ENCODE measurements at regions not wholly inside any gene's neighbourhood (a gene's known extent, or its start where the extent isn't known, plus 50 kb on each side); places are given as distances from the start of the nearest gene placed in this dataset.

DNA sequence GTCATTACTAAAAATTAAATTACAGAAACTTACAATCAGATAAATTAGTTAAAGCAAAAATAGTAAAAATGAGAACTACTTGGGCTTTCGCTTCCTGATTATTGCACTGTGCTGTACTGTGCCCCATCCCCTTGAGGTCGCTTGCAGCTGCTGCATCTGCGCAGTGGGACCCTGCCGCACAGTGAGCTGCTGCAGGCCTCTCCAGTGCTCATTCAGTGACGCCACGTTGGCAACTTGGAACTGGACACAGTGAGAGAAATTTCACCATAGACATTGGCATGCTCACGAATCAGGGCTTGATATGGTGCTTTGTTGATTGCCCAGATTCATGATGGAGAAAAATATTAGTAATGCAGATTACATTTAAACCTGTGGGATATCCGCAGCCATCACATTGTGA is 290.8 kb upstream of the MYT1L start:
- TF ChIP-seq, protein P1, sequence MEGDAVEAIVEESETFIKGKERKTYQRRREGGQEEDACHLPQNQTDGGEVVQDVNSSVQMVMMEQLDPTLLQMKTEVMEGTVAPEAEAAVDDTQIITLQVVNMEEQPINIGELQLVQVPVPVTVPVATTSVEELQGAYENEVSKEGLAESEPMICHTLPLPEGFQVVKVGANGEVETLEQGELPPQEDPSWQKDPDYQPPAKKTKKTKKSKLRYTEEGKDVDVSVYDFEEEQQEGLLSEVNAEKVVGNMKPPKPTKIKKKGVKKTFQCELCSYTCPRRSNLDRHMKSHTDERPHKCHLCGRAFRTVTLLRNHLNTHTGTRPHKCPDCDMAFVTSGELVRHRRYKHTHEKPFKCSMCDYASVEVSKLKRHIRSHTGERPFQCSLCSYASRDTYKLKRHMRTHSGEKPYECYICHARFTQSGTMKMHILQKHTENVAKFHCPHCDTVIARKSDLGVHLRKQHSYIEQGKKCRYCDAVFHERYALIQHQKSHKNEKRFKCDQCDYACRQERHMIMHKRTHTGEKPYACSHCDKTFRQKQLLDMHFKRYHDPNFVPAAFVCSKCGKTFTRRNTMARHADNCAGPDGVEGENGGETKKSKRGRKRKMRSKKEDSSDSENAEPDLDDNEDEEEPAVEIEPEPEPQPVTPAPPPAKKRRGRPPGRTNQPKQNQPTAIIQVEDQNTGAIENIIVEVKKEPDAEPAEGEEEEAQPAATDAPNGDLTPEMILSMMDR (IDR thresholded peaks at IDR 0.05): no peak
- no peak for TF ChIP-seq MEF2A (IDR thresholded peaks at IDR 0.05; ENCODE audit: borderline replicate concordance, low read depth)
- no peak for TF ChIP-seq EZH2phosphoT487 (IDR thresholded peaks at IDR 0.05; ENCODE audit: borderline replicate concordance, low read depth)
- TF ChIP-seq, protein P2, sequence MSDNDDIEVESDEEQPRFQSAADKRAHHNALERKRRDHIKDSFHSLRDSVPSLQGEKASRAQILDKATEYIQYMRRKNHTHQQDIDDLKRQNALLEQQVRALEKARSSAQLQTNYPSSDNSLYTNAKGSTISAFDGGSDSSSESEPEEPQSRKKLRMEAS (IDR thresholded peaks at IDR 0.05; ENCODE audit: low read depth): no peak
- TF ChIP-seq RXRA (IDR thresholded peaks at IDR 0.05; ENCODE audit: borderline replicate concordance, low read depth): no peak
- TF ChIP-seq FOSL2 (IDR thresholded peaks at IDR 0.05; ENCODE audit: borderline replicate concordance, low read depth): no peak
- no peak for TF ChIP-seq SMC3 (IDR thresholded peaks at IDR 0.05; ENCODE audit: low read depth, low read length)
- no peak for TF ChIP-seq POLR2AphosphoS5 (IDR thresholded peaks at IDR 0.05; ENCODE audit: low read depth, low read length)
- TF ChIP-seq MXI1 (IDR thresholded peaks at IDR 0.05; ENCODE audit: low read depth, low read length): no peak
- TF ChIP-seq RAD21 (IDR thresholded peaks at IDR 0.05; ENCODE audit: low read length): no peak
- no peak for TF ChIP-seq FOXM1 (IDR thresholded peaks at IDR 0.05; ENCODE audit: low read depth)
- TF ChIP-seq, protein P3, sequence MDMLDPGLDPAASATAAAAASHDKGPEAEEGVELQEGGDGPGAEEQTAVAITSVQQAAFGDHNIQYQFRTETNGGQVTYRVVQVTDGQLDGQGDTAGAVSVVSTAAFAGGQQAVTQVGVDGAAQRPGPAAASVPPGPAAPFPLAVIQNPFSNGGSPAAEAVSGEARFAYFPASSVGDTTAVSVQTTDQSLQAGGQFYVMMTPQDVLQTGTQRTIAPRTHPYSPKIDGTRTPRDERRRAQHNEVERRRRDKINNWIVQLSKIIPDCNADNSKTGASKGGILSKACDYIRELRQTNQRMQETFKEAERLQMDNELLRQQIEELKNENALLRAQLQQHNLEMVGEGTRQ (IDR thresholded peaks at IDR 0.05; ENCODE audit: borderline replicate concordance, low read depth, low read length): no peak
